ENCODE measurements at regions not wholly inside any gene's neighbourhood (a gene's known extent, or its start where the extent isn't known, plus 50 kb on each side); places are given as distances from the start of the nearest gene placed in this dataset.

DNA sequence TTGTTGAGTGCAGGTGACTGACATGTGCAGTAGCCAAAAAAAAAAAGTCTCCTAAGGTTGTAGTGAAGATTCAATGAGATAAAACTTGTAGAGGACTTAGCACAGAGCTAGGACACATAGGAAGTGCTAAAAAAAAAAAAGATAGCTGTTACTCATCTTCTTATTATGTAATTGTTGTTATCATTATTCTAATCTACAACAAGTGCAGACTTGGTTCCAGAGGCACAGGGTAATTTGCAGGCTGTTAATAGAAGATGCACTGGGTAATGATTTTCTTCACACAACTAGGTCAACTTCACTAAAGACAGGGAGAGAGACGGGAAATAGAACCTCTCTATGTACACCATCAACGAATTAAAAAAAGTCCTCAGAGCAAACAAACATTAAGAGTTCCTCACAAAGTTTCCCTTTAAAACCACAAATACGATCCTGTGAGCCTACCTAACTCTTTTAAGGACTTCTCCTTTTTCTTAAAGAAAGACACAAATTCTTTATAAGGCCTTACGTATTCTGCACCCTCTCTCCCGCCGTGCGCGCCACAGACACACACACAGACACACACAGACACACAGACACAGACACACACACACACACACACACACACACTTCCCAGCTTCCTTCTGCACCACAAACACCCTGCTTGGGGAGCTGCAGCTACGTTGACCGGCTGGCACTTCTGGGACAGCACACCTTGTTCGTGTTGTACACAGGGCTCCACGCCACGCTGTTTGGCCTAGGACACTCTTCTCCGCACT, 49.8 kb upstream of the GADD45A start:
- CTCF ChIA-PET = no interaction called here
- no peaks in the 10 kb centered on the region for H3K9me2 ChIP-seq (ENCODE audit: insufficient read depth)
- no peak for TF ChIP-seq POLR2AphosphoS5 (IDR thresholded peaks at IDR 0.05; ENCODE audit: low read depth, low read length)
- TF ChIP-seq, protein P1, sequence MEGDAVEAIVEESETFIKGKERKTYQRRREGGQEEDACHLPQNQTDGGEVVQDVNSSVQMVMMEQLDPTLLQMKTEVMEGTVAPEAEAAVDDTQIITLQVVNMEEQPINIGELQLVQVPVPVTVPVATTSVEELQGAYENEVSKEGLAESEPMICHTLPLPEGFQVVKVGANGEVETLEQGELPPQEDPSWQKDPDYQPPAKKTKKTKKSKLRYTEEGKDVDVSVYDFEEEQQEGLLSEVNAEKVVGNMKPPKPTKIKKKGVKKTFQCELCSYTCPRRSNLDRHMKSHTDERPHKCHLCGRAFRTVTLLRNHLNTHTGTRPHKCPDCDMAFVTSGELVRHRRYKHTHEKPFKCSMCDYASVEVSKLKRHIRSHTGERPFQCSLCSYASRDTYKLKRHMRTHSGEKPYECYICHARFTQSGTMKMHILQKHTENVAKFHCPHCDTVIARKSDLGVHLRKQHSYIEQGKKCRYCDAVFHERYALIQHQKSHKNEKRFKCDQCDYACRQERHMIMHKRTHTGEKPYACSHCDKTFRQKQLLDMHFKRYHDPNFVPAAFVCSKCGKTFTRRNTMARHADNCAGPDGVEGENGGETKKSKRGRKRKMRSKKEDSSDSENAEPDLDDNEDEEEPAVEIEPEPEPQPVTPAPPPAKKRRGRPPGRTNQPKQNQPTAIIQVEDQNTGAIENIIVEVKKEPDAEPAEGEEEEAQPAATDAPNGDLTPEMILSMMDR (IDR thresholded peaks at IDR 0.05 in 2 of 3, conservative IDR thresholded peaks at IDR 0.05 in 1 of 3; ENCODE audit: borderline replicate concordance in 1 of 3, insufficient read depth in 1 of 3, low read depth in 2 of 3, low read length in 2 of 3) = no peak
- no peak for TF ChIP-seq ZBTB33 (IDR thresholded peaks at IDR 0.05; ENCODE audit: extremely low read depth, insufficient replicate concordance, low read length)
- no peak for TF ChIP-seq SIN3A (IDR thresholded peaks at IDR 0.05; ENCODE audit: low read depth)
- no peak for TF ChIP-seq EZH2phosphoT487 (IDR thresholded peaks at IDR 0.05; ENCODE audit: borderline replicate concordance)
- no peak for TF ChIP-seq SRF (IDR thresholded peaks at IDR 0.05; ENCODE audit: low read depth)
- TF ChIP-seq ZNF274 (IDR thresholded peaks at IDR 0.05; ENCODE audit: low read depth, low read length) = no peak
- no peak for TF ChIP-seq ELF1 (IDR thresholded peaks at IDR 0.05; ENCODE audit: borderline replicate concordance, low read depth)
- BruUV-seq (replicated peaks) = no TSS peak
- no peak overlapping the region for H3K9ac ChIP-seq (ENCODE audit: low read length)
- no peaks in the 10 kb centered on the region for H4K20me1 ChIP-seq (ENCODE audit: insufficient read depth)
- H2AFZ ChIP-seq (ENCODE audit: low read depth, low read length, poor library complexity, severe bottlenecking) = no peak overlapping the region
- no peaks in the 10 kb centered on the region for H3K36me3 ChIP-seq (ENCODE audit: control insufficient read depth in 1 of 2, insufficient read depth in 2 of 2, low read length in 2 of 2)
- H3K27ac ChIP-seq (ENCODE audit: low read depth, low read length) = no peak overlapping the region
- ATAC-seq (no peak), DNase-seq (ENCODE audit: low read depth, low spot score) (no peak)
- no peak overlapping the region for H3K4me2 ChIP-seq (ENCODE audit: low read length)
- no peaks in the 10 kb centered on the region for H3K79me2 ChIP-seq (ENCODE audit: insufficient read depth, low read length)
- no peaks in the 10 kb centered on the region for H3K27me3 ChIP-seq (ENCODE audit: insufficient read depth, low read length)
- intact Hi-C loops (cut with micrococcal nuclease) = no loop called here
- POLR2A ChIA-PET = no interaction called here
- H3K4me1 ChIP-seq (ENCODE audit: control insufficient read depth in 1 of 2, insufficient read depth in 2 of 2, low read length in 2 of 2) = peaks cover 0 to 13% of the 10 kb centered on the region in 2 experiments; a peak in 2 of 4 replicates
- H3K4me3 ChIP-seq (replicated peaks in 1 of 2; ENCODE audit: low read depth in 1 of 2, low read length in 2 of 2) = no peak overlapping the region
- RAD21 ChIA-PET (ENCODE audit: low non-redundant PET in 1 of 2, low total read pairs in 2 of 2, uncharacterized antibody in 2 of 2, unreplicated experiment in 2 of 2) = no interaction called here
- no peaks in the 10 kb centered on the region for H3K9me3 ChIP-seq (ENCODE audit: control insufficient read depth in 1 of 2, insufficient read depth in 1 of 2, low read depth in 1 of 2, low read length in 2 of 2)
